ENCODE measurements at regions not wholly inside any gene's neighbourhood (a gene's known extent, or its start where the extent isn't known, plus 50 kb on each side); places are given as distances from the start of the nearest gene placed in this dataset.

DNA sequence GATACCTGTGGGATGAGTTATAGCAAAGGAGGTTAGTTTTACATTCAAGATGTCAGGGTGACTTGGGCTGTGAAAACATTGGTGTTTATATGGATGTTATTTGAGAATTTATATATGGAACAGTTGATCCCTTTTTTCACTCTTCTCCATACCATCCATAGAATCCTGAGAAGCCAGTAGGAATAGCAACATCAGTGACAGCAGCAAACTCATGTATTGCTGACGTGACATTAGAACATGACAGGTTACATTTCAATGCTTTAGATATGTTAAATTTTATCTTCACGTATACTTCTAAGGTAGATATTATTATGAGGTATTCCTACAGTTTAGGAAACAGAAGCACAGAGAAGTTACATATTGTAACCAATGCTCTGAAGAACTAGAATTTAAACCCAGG lies 745.2 kb upstream of the GCFC2 start:
- TF ChIP-seq, protein P1, sequence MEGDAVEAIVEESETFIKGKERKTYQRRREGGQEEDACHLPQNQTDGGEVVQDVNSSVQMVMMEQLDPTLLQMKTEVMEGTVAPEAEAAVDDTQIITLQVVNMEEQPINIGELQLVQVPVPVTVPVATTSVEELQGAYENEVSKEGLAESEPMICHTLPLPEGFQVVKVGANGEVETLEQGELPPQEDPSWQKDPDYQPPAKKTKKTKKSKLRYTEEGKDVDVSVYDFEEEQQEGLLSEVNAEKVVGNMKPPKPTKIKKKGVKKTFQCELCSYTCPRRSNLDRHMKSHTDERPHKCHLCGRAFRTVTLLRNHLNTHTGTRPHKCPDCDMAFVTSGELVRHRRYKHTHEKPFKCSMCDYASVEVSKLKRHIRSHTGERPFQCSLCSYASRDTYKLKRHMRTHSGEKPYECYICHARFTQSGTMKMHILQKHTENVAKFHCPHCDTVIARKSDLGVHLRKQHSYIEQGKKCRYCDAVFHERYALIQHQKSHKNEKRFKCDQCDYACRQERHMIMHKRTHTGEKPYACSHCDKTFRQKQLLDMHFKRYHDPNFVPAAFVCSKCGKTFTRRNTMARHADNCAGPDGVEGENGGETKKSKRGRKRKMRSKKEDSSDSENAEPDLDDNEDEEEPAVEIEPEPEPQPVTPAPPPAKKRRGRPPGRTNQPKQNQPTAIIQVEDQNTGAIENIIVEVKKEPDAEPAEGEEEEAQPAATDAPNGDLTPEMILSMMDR (IDR thresholded peaks at IDR 0.05) = no peak
- TF ChIP-seq POLR2A (IDR thresholded peaks at IDR 0.05) = no peak
